ENCODE measurements at regions not wholly inside any gene's neighbourhood (a gene's known extent, or its start where the extent isn't known, plus 50 kb on each side); places are given as distances from the start of the nearest gene placed in this dataset.

GRCh38 chr5:105752801-105753200, 1917.9 kb downstream of the EFNA5 start:
- DNase-seq: no peak

- no peak for DNase-seq
Measured at GRCh38 chr5:105751908-105752307, 1918.8 kb downstream of the EFNA5 start.

- no peak for DNase-seq
Measured at GRCh38 chr5:105745111-105745510, 1925.6 kb downstream of the EFNA5 start.

- no peak for DNase-seq
Measured at GRCh38 chr5:105740242-105740641, 1930.5 kb downstream of the EFNA5 start.

GRCh38 chr5:105739732-105740131, 1931.0 kb downstream of the EFNA5 start:
- DNase-seq: no peak

- no peak for DNase-seq
Measured at GRCh38 chr5:105735704-105736103, 1935.0 kb downstream of the EFNA5 start.

GRCh38 chr5:105730982-105731381, 1939.8 kb downstream of the EFNA5 start:
- DNase-seq: no peak

- no peak for DNase-seq
Measured at GRCh38 chr5:105726093-105726492, 1944.6 kb downstream of the EFNA5 start.

- DNase-seq: no peak
Measured at GRCh38 chr5:105708442-105708841, 1962.3 kb downstream of the EFNA5 start.

- no peak for DNase-seq
Measured at GRCh38 chr5:105702323-105702722, 1968.4 kb downstream of the EFNA5 start.

GRCh38 chr5:105696440-105696839, 1974.3 kb downstream of the EFNA5 start:
- DNase-seq: no peak

- no peak for DNase-seq
Measured at GRCh38 chr5:105695941-105696340, 1974.8 kb downstream of the EFNA5 start.

GRCh38 chr5:105689596-105689995, 1981.1 kb downstream of the EFNA5 start:
- no peak for DNase-seq

- no peak for DNase-seq
Measured at GRCh38 chr5:105688227-105688792, 1982.4 kb downstream of the EFNA5 start.

- DNase-seq: no peak
Measured at GRCh38 chr5:105687493-105687892, 1983.2 kb downstream of the EFNA5 start.

GRCh38 chr5:105685884-105686283, 1984.9 kb downstream of the EFNA5 start:
- DNase-seq: no peak

GRCh38 chr5:105684799-105685198, 1985.9 kb downstream of the EFNA5 start:
- DNase-seq: no peak

- no peak for DNase-seq
Measured at GRCh38 chr5:105680858-105681475, 1989.8 kb downstream of the EFNA5 start.

- no peak for DNase-seq
Measured at GRCh38 chr5:105677291-105677690, 1993.4 kb downstream of the EFNA5 start.

GRCh38 chr5:105670596-105670995, 2000.1 kb downstream of the EFNA5 start:
- no peak for DNase-seq

GRCh38 chr5:105663671-105664070, 2007.1 kb downstream of the EFNA5 start:
- DNase-seq: no peak

GRCh38 chr5:105659396-105659795, 2011.3 kb downstream of the EFNA5 start:
- no peak for DNase-seq

- no peak for DNase-seq
Measured at GRCh38 chr5:105640328-105640727, 2030.4 kb downstream of the EFNA5 start.

- no peak for DNase-seq
Measured at GRCh38 chr5:105639511-105639910, 2031.2 kb downstream of the EFNA5 start.

- no peak for DNase-seq
Measured at GRCh38 chr5:105639068-105639467, 2031.7 kb downstream of the EFNA5 start.
